Stimulated activated CD4-positive, alpha-beta T cell treated with anti-CD3 and anti-CD28 coated beads, TNF-alpha, amount 100 ng/mL, for 1 hour (primary cell): ENCODE measurements at regions not wholly inside any gene's neighbourhood (a gene's known extent, or its start where the extent isn't known, plus 50 kb on each side); places are given as distances from the start of the nearest gene placed in this dataset.
"Not testable (repeated sequence)": the region's sequence is repeated elsewhere in the genome, so short reads cannot be mapped to it uniquely, and the experiment has no call there.

ENCODE experiments used
- DNase-seq, 3 donors: peaks; one replicate each; pipeline ENCODE4 v3.0.0-alpha.2; 2020; ENCODE audit warnings: low read depth in 3 of 3, low spot score in 1 of 3

GRCh38 chr10:2893158-2893845 is 174.0 kb upstream of the PFKP start:
- DNase-seq, result no peak

- DNase-seq, result no peak
These were observed 175.6 kb upstream of the PFKP start for GRCh38 chr10:2891770-2892124.

GRCh38 chr10:2891073-2891769 is 176.1 kb upstream of the PFKP start:
- no peak for DNase-seq

GRCh38 chr10:2890093-2890492 is 177.3 kb upstream of the PFKP start:
- DNase-seq, result no peak

GRCh38 chr10:2888403-2889004 is 178.8 kb upstream of the PFKP start:
- DNase-seq, result no peak

- no peak for DNase-seq
These were observed 179.8 kb upstream of the PFKP start for GRCh38 chr10:2887391-2888070.

- no peak for DNase-seq
These were observed 180.7 kb upstream of the PFKP start for GRCh38 chr10:2886662-2887061.

GRCh38 chr10:2885288-2886278 is 181.8 kb upstream of the PFKP start:
- DNase-seq, result no peak

- DNase-seq, result not testable (repeated sequence)
These were observed 183.3 kb upstream of the PFKP start for GRCh38 chr10:2883983-2884540.

- no peak for DNase-seq
These were observed 184.1 kb upstream of the PFKP start for GRCh38 chr10:2883238-2883637.

GRCh38 chr10:2882628-2883027 is 184.7 kb upstream of the PFKP start:
- no peak for DNase-seq

GRCh38 chr10:2881720-2882620 is 185.4 kb upstream of the PFKP start:
- no peak for DNase-seq

- not testable (repeated sequence) for DNase-seq
These were observed 187.3 kb upstream of the PFKP start for GRCh38 chr10:2880050-2880449.

GRCh38 chr10:2878818-2879217 is 188.5 kb upstream of the PFKP start:
- no peak for DNase-seq

- no peak for DNase-seq
These were observed 191.3 kb upstream of the PFKP start for GRCh38 chr10:2876032-2876431.

- DNase-seq, result no peak
These were observed 192.4 kb upstream of the PFKP start for GRCh38 chr10:2874963-2875362.

GRCh38 chr10:2873769-2874168 is 193.6 kb upstream of the PFKP start:
- no peak for DNase-seq

- DNase-seq, result no peak
These were observed 195.6 kb upstream of the PFKP start for GRCh38 chr10:2871673-2872219.

GRCh38 chr10:2870654-2871053 is 196.7 kb upstream of the PFKP start:
- no peak for DNase-seq
